PFSK-1 (cell line): ENCODE measurements at regions not wholly inside any gene's neighbourhood (a gene's known extent, or its start where the extent isn't known, plus 50 kb on each side); places are given as distances from the start of the nearest gene placed in this dataset.

ENCODE experiments used
- FOXP2 ChIP-seq: optimal IDR thresholded peaks from 2 replicates; pipeline ENCODE3; 2011; ENCODE audit warnings: borderline replicate concordance, control low read depth, inconsistent platforms; ENCODE audit not compliant: insufficient read depth; ENCODE audit errors: extremely low read length, extremely low read depth
- POLR2AphosphoS5 ChIP-seq: IDR thresholded peaks from 2 replicates; pipeline ENCODE4 v1.6.1; 2012; ENCODE audit warnings: low read depth, mild to moderate bottlenecking, control low read depth, low read length, moderate library complexity
- REST ChIP-seq, 2 experiments: IDR thresholded peaks; 2 replicates each; pipeline versions ENCODE4 v1.6.1 to v1.8.0; 2011 to 2012; ENCODE audit warnings: low read depth in 2 of 2, low read length in 2 of 2, control low read depth in 1 of 2, inconsistent platforms in 1 of 2, mild to moderate bottlenecking in 1 of 2, moderate library complexity in 1 of 2; ENCODE audit not compliant: insufficient read depth in 1 of 2
- SIN3A ChIP-seq: IDR thresholded peaks from 2 replicates; pipeline ENCODE4 v1.6.1; 2012; ENCODE audit warnings: mild to moderate bottlenecking, low read length, moderate library complexity, borderline replicate concordance; ENCODE audit not compliant: insufficient read depth
- TAF1 ChIP-seq: IDR thresholded peaks from 2 replicates; pipeline ENCODE4 v1.6.1; 2012; ENCODE audit warnings: low read length, control low read depth, borderline replicate concordance; ENCODE audit not compliant: insufficient read depth

GRCh38 chr10:9096288-9096687, 1041.8 kb downstream of the GATA3 start:
- TF ChIP-seq POLR2AphosphoS5 (no peak), SIN3A (no peak), REST (IDR thresholded peaks at IDR 0.05; ENCODE audit: insufficient read depth in 1 of 2, low read depth in 2 of 2, low read length in 2 of 2) (no peak), FOXP2 (no peak), TAF1 (no peak)

GRCh38 chr10:9097206-9097990, 1042.9 kb downstream of the GATA3 start:
- no peak for TF ChIP-seq SIN3A

GRCh38 chr10:9097991-9098306, 1043.5 kb downstream of the GATA3 start:
- TF ChIP-seq FOXP2 (no peak), TAF1 (no peak), POLR2AphosphoS5 (no peak), REST (IDR thresholded peaks at IDR 0.05; ENCODE audit: insufficient read depth in 1 of 2, low read depth in 2 of 2, low read length in 2 of 2) (no peak), SIN3A (no peak)

GRCh38 chr10:9102026-9102425, 1047.5 kb downstream of the GATA3 start:
- TF ChIP-seq FOXP2 (no peak), SIN3A (no peak), REST (IDR thresholded peaks at IDR 0.05; ENCODE audit: insufficient read depth in 1 of 2, low read depth in 2 of 2, low read length in 2 of 2) (no peak), TAF1 (no peak), POLR2AphosphoS5 (no peak)

- no peak for TF ChIP-seq FOXP2
- TF ChIP-seq SIN3A = no peak
- TF ChIP-seq REST (IDR thresholded peaks at IDR 0.05; ENCODE audit: insufficient read depth in 1 of 2, low read depth in 2 of 2, low read length in 2 of 2) = no peak
- TF ChIP-seq TAF1 = no peak
- no peak for TF ChIP-seq POLR2AphosphoS5
These were observed 1048.8 kb downstream of the GATA3 start for GRCh38 chr10:9103301-9103700.
